Smooth muscle cell (in vitro differentiated cells): ENCODE measurements at regions not wholly inside any gene's neighbourhood (a gene's known extent, or its start where the extent isn't known, plus 50 kb on each side); places are given as distances from the start of the nearest gene placed in this dataset.

Experiments
- DNase-seq: peaks from one replicate; lab custom pipeline; 2025; ENCODE audit not compliant: unreplicated experiment; lab: John Stamatoyannopoulos, UW
- H2AFZ ChIP-seq: fragments of 200-600 bp; sonication (generic); 2 replicates; pipeline ENCODE4 v1.6.0; 2016; ENCODE audit warnings: antibody characterized with exemption, low read depth, mild to moderate bottlenecking
- H3F3A ChIP-seq: fragments of 200-600 bp; sonication (generic); 2 replicates; pipeline ENCODE4 v1.6.0; 2017; ENCODE audit warnings: antibody characterized with exemption, low read depth
- H3K27ac ChIP-seq: fragments of 200-600 bp; sonication (generic); 2 replicates; pipeline ENCODE4 v1.5.1; 2016; ENCODE audit warnings: low read depth, mild to moderate bottlenecking
- H3K27me3 ChIP-seq: fragments of 200-600 bp; sonication (generic); 2 replicates; pipeline ENCODE4 v1.6.1; 2016; ENCODE audit warnings: low read depth, mild to moderate bottlenecking
- H3K36me3 ChIP-seq: fragments of 200-600 bp; sonication (generic); 2 replicates; pipeline ENCODE4 v1.5.1; 2016; ENCODE audit warnings: low read depth
- H3K4me1 ChIP-seq: fragments of 200-600 bp; sonication (generic); 2 replicates; pipeline ENCODE4 v1.5.1; 2016; ENCODE audit warnings: low read depth
- H3K4me2 ChIP-seq: fragments of 200-600 bp; sonication (generic); 2 replicates; pipeline ENCODE4 v1.6.0; 2016; ENCODE audit warnings: mild to moderate bottlenecking
- H3K4me3 ChIP-seq: fragments of 200-600 bp; sonication (generic); 2 replicates; pipeline ENCODE4 v1.5.1; 2016; ENCODE audit warnings: mild to moderate bottlenecking
- H3K79me2 ChIP-seq: fragments of 200-600 bp; sonication (generic); 2 replicates; pipeline ENCODE4 v1.6.0; 2016; ENCODE audit warnings: low read depth, mild to moderate bottlenecking
- H3K9ac ChIP-seq: fragments of 200-600 bp; sonication (generic); 2 replicates; pipeline ENCODE4 v1.6.0; 2016; ENCODE audit warnings: low read depth
- H3K9me3 ChIP-seq: fragments of 200-600 bp; sonication (generic); replicated peaks from 2 replicates; pipeline ENCODE4 v1.5.1; 2016; ENCODE audit warnings: low read depth
- H4K20me1 ChIP-seq: fragments of 200-600 bp; sonication (generic); 2 replicates; pipeline ENCODE4 v1.6.0; 2016; ENCODE audit warnings: low read depth
- CTCF ChIP-seq: fragments of 200-600 bp; sonication (generic); IDR thresholded peaks from 2 replicates; pipeline ENCODE4 v1.5.1; 2017; ENCODE audit warnings: borderline replicate concordance, mild to moderate bottlenecking, antibody characterized with exemption; ENCODE audit not compliant: insufficient read depth, poor library complexity, severe bottlenecking
- WGBS: methylation state at CpG from one replicate; pipeline ENCODE4 v1.1.7; 2016; ENCODE audit warnings: low lambda C conversion rate; 5-methylcytosine and 5-hydroxymethylcytosine counted together

- no peaks in the 10 kb centered on the region for H3K79me2 ChIP-seq
- H3K27ac ChIP-seq, result no peak overlapping the region
- no peaks in the 10 kb centered on the region for H4K20me1 ChIP-seq
- H3F3A ChIP-seq, result no peaks in the 10 kb centered on the region
- H3K4me2 ChIP-seq, result peak overlapping the region; percentile 19
- no peaks in the 10 kb centered on the region for H3K36me3 ChIP-seq
- no peak for DNase-seq
- no peaks in the 10 kb centered on the region for H3K4me1 ChIP-seq
- no peak overlapping the region for H3K4me3 ChIP-seq
- peak overlapping the region; percentile 39 for H2AFZ ChIP-seq
- WGBS, result 87% methylated on average over 5 of the region's 5 CpGs
- no peaks in the 10 kb centered on the region for H3K9me3 ChIP-seq
- no peak for TF ChIP-seq CTCF
- H3K27me3 ChIP-seq, result no peaks in the 10 kb centered on the region
- H3K9ac ChIP-seq, result no peak overlapping the region
These were observed 125.9 kb upstream of the FZD8 start for GRCh38 chr10:35768011-35768410.

GRCh38 chr10:35765996-35766395 lies 123.9 kb upstream of the FZD8 start:
- Histone ChIP-seq H3K9ac (no peak overlapping the region), H3K79me2 (no peaks in the 10 kb centered on the region), H3K27me3 (no peaks in the 10 kb centered on the region), H3F3A (no peaks in the 10 kb centered on the region), H3K4me1 (no peaks in the 10 kb centered on the region), H3K36me3 (no peaks in the 10 kb centered on the region), H2AFZ (no peak overlapping the region), H3K4me3 (no peak overlapping the region), H3K4me2 (no peak overlapping the region), H3K27ac (no peak overlapping the region), H3K9me3 (no peaks in the 10 kb centered on the region), H4K20me1 (no peaks in the 10 kb centered on the region)
- DNase-seq, result no peak
- TF ChIP-seq CTCF, result no peak
- 96% methylated on average over 4 of the region's 4 CpGs for WGBS

- H3K27ac ChIP-seq, result no peak overlapping the region
- H2AFZ ChIP-seq, result peak overlapping the region; percentile 89
- WGBS, result 59% methylated on average over 24 of the region's 24 CpGs
- DNase-seq, result no peak
- no peaks in the 10 kb centered on the region for H3K27me3 ChIP-seq
- no peaks in the 10 kb centered on the region for H3K79me2 ChIP-seq
- H3K36me3 ChIP-seq, result no peaks in the 10 kb centered on the region
- H4K20me1 ChIP-seq, result no peaks in the 10 kb centered on the region
- peak overlapping the region; percentile 17 for H3K4me3 ChIP-seq
- no peak for TF ChIP-seq CTCF
- no peaks in the 10 kb centered on the region for H3F3A ChIP-seq
- no peaks in the 10 kb centered on the region for H3K9me3 ChIP-seq
- no peaks in the 10 kb centered on the region for H3K4me1 ChIP-seq
- H3K4me2 ChIP-seq, result peak overlapping the region; percentile 54
- no peak overlapping the region for H3K9ac ChIP-seq
These were observed 123.0 kb upstream of the FZD8 start for GRCh38 chr10:35765066-35765527.

- no peak for DNase-seq
- no peak overlapping the region for H3K4me2 ChIP-seq
- no peak overlapping the region for H3K4me3 ChIP-seq
- H3K27ac ChIP-seq, result no peak overlapping the region
- H2AFZ ChIP-seq, result no peak overlapping the region
- WGBS, result 90% methylated on average over 6 of the region's 6 CpGs
- no peak for TF ChIP-seq CTCF
- H3K36me3 ChIP-seq, result no peaks in the 10 kb centered on the region
- no peaks in the 10 kb centered on the region for H3K9me3 ChIP-seq
- H3K9ac ChIP-seq, result no peak overlapping the region
- no peaks in the 10 kb centered on the region for H3K27me3 ChIP-seq
- H3K79me2 ChIP-seq, result no peaks in the 10 kb centered on the region
- H3F3A ChIP-seq, result no peaks in the 10 kb centered on the region
- H4K20me1 ChIP-seq, result no peaks in the 10 kb centered on the region
- H3K4me1 ChIP-seq, result no peaks in the 10 kb centered on the region
These were observed 120.4 kb upstream of the FZD8 start for GRCh38 chr10:35762311-35763030.
